RPMI8226 (cell line): ENCODE measurements at regions not wholly inside any gene's neighbourhood (a gene's known extent, or its start where the extent isn't known, plus 50 kb on each side); places are given as distances from the start of the nearest gene placed in this dataset.
A peak's percentile ranks its signal among the peaks of the same experiment; 100 is the strongest.
"Not testable (repeated sequence)": the region's sequence is repeated elsewhere in the genome, so short reads cannot be mapped to it uniquely, and the experiment has no call there.

Experiments
- DNase-seq: peaks from one replicate; pipeline ENCODE4 v3.0.0-alpha.2; 2015

- no peak for DNase-seq
These were observed 67.2 kb upstream of the ZNF527 start for GRCh38 chr19:37303591-37304171.

GRCh38 chr19:37304190-37304883 lies 66.6 kb upstream of the ZNF527 start:
- no peak for DNase-seq

- no peak for DNase-seq
These were observed 66.0 kb upstream of the ZNF527 start for GRCh38 chr19:37304884-37305255.

- peak; percentile 11 for DNase-seq
These were observed 64.4 kb upstream of the ZNF527 start for GRCh38 chr19:37306383-37306963.

- peak; percentile 37 for DNase-seq
These were observed 60.9 kb upstream of the ZNF527 start for GRCh38 chr19:37309834-37310575.

- peak; percentile 23 for DNase-seq
These were observed 58.2 kb upstream of the ZNF527 start for GRCh38 chr19:37312531-37313334.

- DNase-seq = no peak
These were observed 57.6 kb upstream of the ZNF527 start for GRCh38 chr19:37313335-37313627.

GRCh38 chr19:37317403-37318209 lies 53.3 kb upstream of the ZNF527 start:
- DNase-seq = peak; percentile 92

GRCh38 chr19:37320988-37321387 lies 49.9 kb upstream of the ZNF527 start:
- not testable (repeated sequence) for DNase-seq
